ENCODE measurements at regions not wholly inside any gene's neighbourhood (a gene's known extent, or its start where the extent isn't known, plus 50 kb on each side); places are given as distances from the start of the nearest gene placed in this dataset.

DNA sequence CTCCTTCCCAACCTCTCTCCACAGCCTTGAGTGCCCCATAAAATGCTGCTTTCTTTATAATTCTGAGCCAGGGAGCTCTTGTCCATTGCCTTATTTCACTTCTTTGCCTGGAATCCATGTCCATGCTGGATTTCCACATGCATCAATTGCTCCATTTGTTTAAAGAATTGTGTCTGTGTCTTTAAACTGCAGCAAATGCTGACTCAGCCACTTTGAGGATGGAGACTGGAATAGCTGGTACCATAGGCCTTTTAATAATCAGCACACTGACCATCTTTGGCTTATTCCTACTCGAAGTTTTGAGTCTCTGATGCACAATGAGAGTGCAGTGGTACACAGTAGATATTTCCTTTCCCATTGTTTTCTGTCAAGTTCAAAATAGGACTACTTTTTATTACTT is 318.8 kb downstream of the LRIG3 start:
- TF ChIP-seq, protein P1, sequence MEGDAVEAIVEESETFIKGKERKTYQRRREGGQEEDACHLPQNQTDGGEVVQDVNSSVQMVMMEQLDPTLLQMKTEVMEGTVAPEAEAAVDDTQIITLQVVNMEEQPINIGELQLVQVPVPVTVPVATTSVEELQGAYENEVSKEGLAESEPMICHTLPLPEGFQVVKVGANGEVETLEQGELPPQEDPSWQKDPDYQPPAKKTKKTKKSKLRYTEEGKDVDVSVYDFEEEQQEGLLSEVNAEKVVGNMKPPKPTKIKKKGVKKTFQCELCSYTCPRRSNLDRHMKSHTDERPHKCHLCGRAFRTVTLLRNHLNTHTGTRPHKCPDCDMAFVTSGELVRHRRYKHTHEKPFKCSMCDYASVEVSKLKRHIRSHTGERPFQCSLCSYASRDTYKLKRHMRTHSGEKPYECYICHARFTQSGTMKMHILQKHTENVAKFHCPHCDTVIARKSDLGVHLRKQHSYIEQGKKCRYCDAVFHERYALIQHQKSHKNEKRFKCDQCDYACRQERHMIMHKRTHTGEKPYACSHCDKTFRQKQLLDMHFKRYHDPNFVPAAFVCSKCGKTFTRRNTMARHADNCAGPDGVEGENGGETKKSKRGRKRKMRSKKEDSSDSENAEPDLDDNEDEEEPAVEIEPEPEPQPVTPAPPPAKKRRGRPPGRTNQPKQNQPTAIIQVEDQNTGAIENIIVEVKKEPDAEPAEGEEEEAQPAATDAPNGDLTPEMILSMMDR (IDR thresholded peaks at IDR 0.05): no peak
- no peak overlapping the region for H3K4me3 ChIP-seq
- H3K4me1 ChIP-seq: no peaks in the 10 kb centered on the region
- no peaks in the 10 kb centered on the region for H3K9me3 ChIP-seq
- ATAC-seq (no peak), DNase-seq (no peak)
- no peaks in the 10 kb centered on the region for H3K36me3 ChIP-seq
- H3K27ac ChIP-seq: no peak overlapping the region
- H3K27me3 ChIP-seq: no peaks in the 10 kb centered on the region
- intact Hi-C loops (cut with DNase I): no loop called here

DNA sequence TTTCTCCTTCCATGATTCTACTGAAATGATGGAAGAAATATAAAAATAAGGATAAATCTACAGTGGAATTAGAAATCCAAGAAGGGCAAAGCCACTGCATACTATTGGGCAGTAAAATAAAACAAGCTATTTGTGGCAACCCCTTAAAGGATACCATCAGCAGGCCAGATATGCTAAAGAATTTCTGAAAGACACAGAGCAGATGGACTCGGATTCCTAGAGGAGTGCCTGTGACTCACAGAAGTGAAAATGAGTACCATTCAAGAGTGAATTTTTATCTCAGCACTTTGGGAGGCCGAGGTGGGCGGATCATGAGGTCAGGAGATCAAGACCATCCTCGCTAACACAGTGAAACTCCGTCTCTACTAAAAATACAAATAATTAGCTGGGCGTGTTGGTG is 318.1 kb downstream of the LRIG3 start:
- ATAC-seq (no peak), DNase-seq (no peak)
- H3K4me1 ChIP-seq: no peaks in the 10 kb centered on the region
- H3K36me3 ChIP-seq: no peaks in the 10 kb centered on the region
- no peak overlapping the region for H3K27ac ChIP-seq
- intact Hi-C loops (cut with DNase I): no loop called here
- no peaks in the 10 kb centered on the region for H3K9me3 ChIP-seq
- no peaks in the 10 kb centered on the region for H3K27me3 ChIP-seq
- H3K4me3 ChIP-seq: no peak overlapping the region
- TF ChIP-seq, protein P1 (IDR thresholded peaks at IDR 0.05): no peak

DNA sequence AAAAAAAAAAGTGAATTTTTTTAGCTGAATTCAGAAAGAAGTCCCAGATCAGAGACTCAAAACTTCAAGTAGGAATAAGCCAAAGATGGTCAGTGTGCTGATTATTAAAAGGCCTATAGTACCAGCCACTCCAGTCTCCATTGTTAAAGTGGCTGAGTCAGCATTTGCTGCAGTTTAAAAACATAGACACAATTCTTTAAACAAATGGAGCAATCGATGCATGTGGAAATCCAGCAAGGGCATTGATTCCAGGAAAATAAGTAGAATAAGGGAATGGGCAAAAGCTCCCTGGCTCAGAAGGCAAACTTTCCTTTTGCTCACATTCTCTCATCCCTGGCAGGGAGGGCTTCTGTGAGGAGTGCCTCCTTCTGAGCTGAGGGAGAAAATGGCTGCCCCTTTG is 317.6 kb downstream of the LRIG3 start:
- Histone ChIP-seq H3K27ac (no peak overlapping the region), H3K36me3 (no peaks in the 10 kb centered on the region), H3K9me3 (no peaks in the 10 kb centered on the region), H3K4me3 (no peak overlapping the region), H3K27me3 (no peaks in the 10 kb centered on the region), H3K4me1 (no peaks in the 10 kb centered on the region)
- ATAC-seq: no peak
- TF ChIP-seq, protein P1 (IDR thresholded peaks at IDR 0.05): no peak
- intact Hi-C loops (cut with DNase I): no loop called here
- DNase-seq: no peak

DNA sequence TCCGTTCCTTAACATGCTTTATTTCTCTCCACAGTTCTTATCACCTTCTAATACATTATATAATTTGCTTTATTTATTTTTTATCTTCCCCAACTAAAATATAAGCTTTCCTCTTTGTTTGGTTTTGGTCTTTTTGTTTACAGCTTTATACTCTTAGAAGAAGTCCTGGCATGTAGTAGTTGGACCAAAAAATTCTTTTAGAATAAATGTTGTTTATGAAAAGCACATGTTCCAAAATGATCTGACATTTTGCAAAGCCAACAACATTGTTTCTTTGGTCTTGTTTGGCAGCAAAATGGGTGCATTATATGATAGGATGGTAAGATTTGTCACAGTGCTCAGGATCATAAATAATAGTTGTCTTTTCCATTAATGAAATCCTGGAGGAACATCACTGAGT is 312.5 kb downstream of the LRIG3 start:
- TF ChIP-seq, protein P1 (IDR thresholded peaks at IDR 0.05): no peak
- no peak for ATAC-seq
- Histone ChIP-seq H3K4me1 (no peaks in the 10 kb centered on the region), H3K27ac (no peak overlapping the region), H3K27me3 (no peaks in the 10 kb centered on the region), H3K36me3 (no peaks in the 10 kb centered on the region), H3K9me3 (no peaks in the 10 kb centered on the region), H3K4me3 (no peak overlapping the region)
- no peak for DNase-seq
- intact Hi-C loops (cut with DNase I): no loop called here

DNA sequence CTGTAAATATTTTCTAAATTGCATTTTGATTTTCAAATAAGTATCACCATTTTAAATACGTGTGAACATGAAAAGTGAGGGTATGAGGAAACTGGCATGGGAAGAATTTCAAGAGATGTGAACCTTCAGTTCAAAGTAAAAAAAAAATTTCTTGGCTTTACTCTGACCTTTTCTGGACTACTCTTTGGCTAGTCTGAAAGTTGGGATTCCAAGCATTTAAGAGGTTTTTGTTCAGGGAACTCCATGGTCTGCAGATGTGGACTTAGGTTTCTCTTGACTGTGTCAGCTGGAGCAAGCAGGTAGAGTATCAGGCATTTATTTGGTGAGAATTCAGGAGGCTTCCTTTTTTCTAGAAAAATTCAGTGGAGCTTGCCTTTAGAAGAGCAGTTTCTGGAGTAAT is 311.6 kb downstream of the LRIG3 start:
- no peaks in the 10 kb centered on the region for H3K27me3 ChIP-seq
- H3K4me3 ChIP-seq: no peak overlapping the region
- H3K27ac ChIP-seq: no peak overlapping the region
- ATAC-seq (no peak), DNase-seq (no peak)
- H3K4me1 ChIP-seq: no peaks in the 10 kb centered on the region
- no peaks in the 10 kb centered on the region for H3K36me3 ChIP-seq
- TF ChIP-seq, protein P1 (IDR thresholded peaks at IDR 0.05): no peak
- intact Hi-C loops (cut with DNase I): no loop called here
- no peaks in the 10 kb centered on the region for H3K9me3 ChIP-seq

DNA sequence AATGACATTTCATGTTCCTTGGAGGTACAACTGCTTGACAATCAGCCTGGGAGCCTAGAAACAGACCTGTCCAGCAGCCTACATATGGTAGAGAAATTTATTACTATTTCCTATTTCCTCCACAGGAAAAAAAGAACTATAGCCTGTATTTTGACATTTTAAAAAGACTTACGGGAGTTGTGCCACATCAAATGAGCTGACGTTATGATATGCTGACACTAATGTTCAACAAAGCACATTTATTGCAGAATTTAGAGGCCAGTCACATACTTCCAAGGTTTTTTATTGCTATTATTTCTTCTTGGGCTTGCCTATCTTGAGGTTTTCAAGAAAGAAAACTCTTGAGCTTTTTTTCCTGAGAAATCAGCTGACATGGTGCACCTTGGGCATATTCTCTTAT is 305.3 kb downstream of the LRIG3 start:
- TF ChIP-seq, protein P1 (IDR thresholded peaks at IDR 0.05): no peak
- H3K4me3 ChIP-seq: no peak overlapping the region
- H3K36me3 ChIP-seq: no peaks in the 10 kb centered on the region
- ATAC-seq: no peak
- intact Hi-C loops (cut with DNase I): no loop called here
- no peaks in the 10 kb centered on the region for H3K9me3 ChIP-seq
- no peak overlapping the region for H3K27ac ChIP-seq
- no peaks in the 10 kb centered on the region for H3K27me3 ChIP-seq
- H3K4me1 ChIP-seq: no peaks in the 10 kb centered on the region
- DNase-seq: no peak
